Mononuclear cell (primary cell): ENCODE measurements at regions not wholly inside any gene's neighbourhood (a gene's known extent, or its start where the extent isn't known, plus 50 kb on each side); places are given as distances from the start of the nearest gene placed in this dataset.

Experiments
- H3K27me3 ChIP-seq: 2 replicates; pipeline ENCODE4 v1.6.0; 2011; ENCODE audit warnings: low read length, control low read depth; ENCODE audit not compliant: insufficient read depth
- H3K4me1 ChIP-seq: 2 replicates; pipeline ENCODE4 v1.5.1; 2011; ENCODE audit warnings: mild to moderate bottlenecking, low read length, control low read depth; ENCODE audit not compliant: insufficient read depth
- H3K4me3 ChIP-seq: 2 replicates; pipeline ENCODE4 v1.5.1; 2011; ENCODE audit warnings: mild to moderate bottlenecking, low read length, moderate library complexity
- H3K9me3 ChIP-seq: 2 replicates; pipeline ENCODE4 v1.5.1; 2011; ENCODE audit warnings: low read depth, mild to moderate bottlenecking, control low read depth, low read length

- peaks cover 2% of the 10 kb centered on the region for H3K27me3 ChIP-seq
- no peaks in the 10 kb centered on the region for H3K4me1 ChIP-seq
- no peaks in the 10 kb centered on the region for H3K9me3 ChIP-seq
- H3K4me3 ChIP-seq, result no peak overlapping the region
Observed at GRCh38 chr1:29975036-29975694, 738.8 kb downstream of the PTPRU start.

GRCh38 chr1:29974316-29974724, 738.0 kb downstream of the PTPRU start:
- Histone ChIP-seq H3K9me3 (no peaks in the 10 kb centered on the region), H3K4me1 (no peaks in the 10 kb centered on the region), H3K4me3 (no peak overlapping the region), H3K27me3 (no peaks in the 10 kb centered on the region)

GRCh38 chr1:29973406-29973805, 737.1 kb downstream of the PTPRU start:
- Histone ChIP-seq H3K27me3 (no peaks in the 10 kb centered on the region), H3K4me1 (no peaks in the 10 kb centered on the region), H3K4me3 (no peak overlapping the region)

GRCh38 chr1:29972421-29973053, 736.2 kb downstream of the PTPRU start:
- H3K4me3 ChIP-seq, result no peak overlapping the region
- H3K4me1 ChIP-seq, result no peaks in the 10 kb centered on the region
- H3K9me3 ChIP-seq, result no peaks in the 10 kb centered on the region
- H3K27me3 ChIP-seq, result no peaks in the 10 kb centered on the region

More at GRCh38 chr1:29973406-29973805, 737.1 kb downstream of the PTPRU start:
- no peaks in the 10 kb centered on the region for H3K9me3 ChIP-seq

GRCh38 chr1:29971703-29972102, 735.4 kb downstream of the PTPRU start:
- H3K4me1 ChIP-seq, result no peaks in the 10 kb centered on the region
- H3K27me3 ChIP-seq, result no peaks in the 10 kb centered on the region
- H3K9me3 ChIP-seq, result no peaks in the 10 kb centered on the region
- H3K4me3 ChIP-seq, result no peak overlapping the region

GRCh38 chr1:29970747-29971325, 734.5 kb downstream of the PTPRU start:
- Histone ChIP-seq H3K4me1 (no peaks in the 10 kb centered on the region), H3K27me3 (no peaks in the 10 kb centered on the region), H3K4me3 (no peak overlapping the region), H3K9me3 (no peaks in the 10 kb centered on the region)

GRCh38 chr1:29969576-29969975, 733.3 kb downstream of the PTPRU start:
- Histone ChIP-seq H3K4me3 (no peak overlapping the region), H3K27me3 (no peaks in the 10 kb centered on the region), H3K9me3 (no peaks in the 10 kb centered on the region), H3K4me1 (no peaks in the 10 kb centered on the region)

- Histone ChIP-seq H3K27me3 (no peaks in the 10 kb centered on the region), H3K4me3 (no peak overlapping the region), H3K4me1 (no peaks in the 10 kb centered on the region), H3K9me3 (no peaks in the 10 kb centered on the region)
Observed at GRCh38 chr1:29967261-29967660, 730.9 kb downstream of the PTPRU start.

DNA sequence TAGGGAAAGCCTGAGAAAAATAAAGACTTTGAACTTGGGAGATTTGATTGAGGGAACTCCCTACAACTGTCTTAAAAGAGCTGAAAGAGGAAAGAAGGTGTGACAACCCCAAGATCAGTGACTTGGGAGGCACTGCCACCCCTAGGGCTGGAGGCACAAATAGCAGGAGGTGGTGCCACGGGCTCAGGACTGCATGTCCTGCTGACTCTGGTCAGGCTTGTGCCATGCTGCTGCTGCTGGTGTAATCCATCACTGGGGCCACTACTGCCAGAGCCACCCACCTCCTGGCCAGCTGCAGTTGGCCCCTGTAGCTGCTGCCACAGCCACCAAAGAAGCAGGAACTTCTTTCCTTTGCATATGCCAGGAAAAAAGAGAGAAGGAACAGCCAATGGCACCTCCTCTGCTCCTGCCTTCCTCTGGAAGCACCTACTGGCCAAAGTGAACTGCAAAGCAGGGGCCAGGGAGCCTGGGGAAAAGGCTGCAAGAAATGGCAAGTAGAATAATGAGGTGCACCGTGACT, 730.3 kb downstream of the PTPRU start:
- Histone ChIP-seq H3K9me3 (no peaks in the 10 kb centered on the region), H3K4me3 (no peak overlapping the region), H3K4me1 (no peaks in the 10 kb centered on the region), H3K27me3 (no peaks in the 10 kb centered on the region)

DNA sequence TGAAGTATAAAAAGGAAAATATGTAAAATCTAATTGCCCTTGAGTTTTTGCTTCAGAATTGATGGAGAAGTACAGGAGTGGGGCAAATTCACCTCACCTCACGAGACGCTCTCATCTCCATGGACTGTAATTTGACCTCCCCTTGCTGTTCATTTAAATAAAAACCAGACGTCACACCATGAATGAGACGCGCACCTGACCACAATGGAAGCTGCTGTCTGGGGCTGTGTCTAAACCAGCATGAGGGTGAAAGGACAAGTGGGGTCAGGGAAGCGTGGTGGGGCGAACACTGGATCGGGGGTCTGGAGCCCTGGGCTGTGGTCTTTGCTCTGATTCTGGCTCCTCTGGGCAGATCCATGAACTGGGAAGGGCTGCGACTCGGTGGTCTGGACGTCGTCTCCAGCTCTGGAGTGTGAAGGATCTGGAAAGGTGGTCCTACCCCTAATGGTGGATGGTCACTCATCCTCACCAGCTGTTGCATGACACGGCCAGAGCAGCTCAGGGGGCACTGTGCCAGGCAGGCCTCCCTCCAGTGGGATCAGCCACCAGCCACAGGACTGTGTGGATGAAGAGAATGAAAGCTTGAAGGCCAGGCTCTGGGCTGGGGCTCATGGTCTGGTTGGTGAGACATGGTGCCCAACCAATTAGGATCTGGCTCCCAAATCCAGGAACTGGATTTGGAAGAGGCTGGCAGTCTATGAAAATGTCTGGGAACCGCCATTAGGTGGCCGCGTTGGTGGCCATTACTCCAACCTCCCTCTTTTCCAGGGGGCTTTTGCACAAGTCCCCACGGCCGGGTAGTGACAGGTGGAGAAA, 728.6 kb downstream of the PTPRU start:
- Histone ChIP-seq H3K27me3 (no peaks in the 10 kb centered on the region), H3K4me1 (no peaks in the 10 kb centered on the region), H3K4me3 (no peak overlapping the region), H3K9me3 (no peaks in the 10 kb centered on the region)

DNA sequence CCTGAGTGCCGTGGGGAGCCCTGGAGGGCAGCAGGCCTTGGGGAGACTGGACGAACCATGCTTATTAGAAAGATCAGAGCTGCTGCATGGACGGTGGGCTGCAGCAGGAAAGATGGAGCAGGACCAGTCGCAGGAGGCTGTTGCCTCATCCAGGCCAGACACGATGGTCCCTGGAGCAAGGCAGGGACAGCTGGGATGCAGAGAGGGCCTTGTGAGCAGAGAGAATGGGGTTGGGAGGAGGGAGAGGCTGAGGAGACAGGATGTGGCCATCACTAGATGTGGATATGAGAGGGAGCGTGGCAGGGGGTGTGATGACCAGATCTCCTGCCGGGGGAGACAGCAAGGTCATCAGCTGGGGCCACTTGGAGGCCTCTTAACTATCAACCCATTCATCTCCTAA, 727.6 kb downstream of the PTPRU start:
- Histone ChIP-seq H3K4me1 (no peaks in the 10 kb centered on the region), H3K27me3 (no peaks in the 10 kb centered on the region), H3K4me3 (no peak overlapping the region), H3K9me3 (no peaks in the 10 kb centered on the region)

GRCh38 chr1:29962831-29963247, 726.5 kb downstream of the PTPRU start:
- no peaks in the 10 kb centered on the region for H3K9me3 ChIP-seq
- no peak overlapping the region for H3K4me3 ChIP-seq
- no peaks in the 10 kb centered on the region for H3K4me1 ChIP-seq
- H3K27me3 ChIP-seq, result no peaks in the 10 kb centered on the region

GRCh38 chr1:29962336-29962735, 726.0 kb downstream of the PTPRU start:
- Histone ChIP-seq H3K27me3 (no peaks in the 10 kb centered on the region), H3K9me3 (no peaks in the 10 kb centered on the region), H3K4me1 (no peaks in the 10 kb centered on the region), H3K4me3 (no peak overlapping the region)

DNA sequence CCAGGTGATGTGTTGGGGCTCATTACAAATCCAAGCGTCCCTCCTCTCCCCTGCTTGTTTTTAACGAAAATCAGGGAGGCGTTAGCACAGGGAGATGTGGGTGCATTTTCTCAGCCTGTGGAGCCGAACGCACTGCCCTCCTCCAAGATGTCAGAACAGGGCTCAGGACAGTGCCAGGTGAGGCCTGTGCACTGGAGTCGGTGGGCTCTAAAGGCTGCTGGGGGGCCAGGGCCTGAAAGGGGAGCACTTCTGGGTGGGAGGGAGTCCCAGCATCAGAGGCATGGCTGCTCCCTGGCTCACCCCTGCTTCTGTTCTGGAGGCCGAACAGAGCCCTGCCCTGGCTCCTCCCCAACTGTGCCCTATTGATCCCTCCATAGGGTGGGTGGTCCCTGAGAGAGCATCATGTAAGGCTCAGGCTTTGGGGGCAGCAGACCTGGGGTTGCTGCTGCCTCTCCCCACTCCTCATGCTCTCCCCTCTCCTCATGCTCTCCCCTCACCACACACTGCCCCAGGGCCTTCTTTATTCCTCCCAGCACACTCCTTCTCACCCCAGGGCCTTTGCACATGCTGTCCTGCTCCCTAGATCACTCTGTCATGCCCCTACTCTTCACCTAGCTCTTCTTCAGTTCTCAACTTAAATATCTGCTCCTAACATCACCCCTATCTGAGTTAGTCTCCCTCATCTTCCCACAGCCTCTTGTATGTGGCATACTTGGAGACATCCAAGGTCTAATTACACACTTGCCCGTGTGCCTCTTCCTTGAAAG, 725.2 kb downstream of the PTPRU start:
- Histone ChIP-seq H3K9me3 (no peaks in the 10 kb centered on the region), H3K4me1 (no peaks in the 10 kb centered on the region), H3K27me3 (no peaks in the 10 kb centered on the region), H3K4me3 (no peak overlapping the region)
